ENCODE measurements at regions not wholly inside any gene's neighbourhood (a gene's known extent, or its start where the extent isn't known, plus 50 kb on each side); places are given as distances from the start of the nearest gene placed in this dataset.

- DNase-seq (ENCODE audit: low read depth, low spot score): no peak
- no peaks in the 10 kb centered on the region for H3K27me3 ChIP-seq (replicated peaks in 1 of 2; ENCODE audit: control insufficient read depth in 2 of 2, insufficient read depth in 2 of 2, low read length in 1 of 2)
- no TSS peak for BruUV-seq (replicated peaks)
- in situ Hi-C loops (cut with MboI) (no loop called here), intact Hi-C loops (cut with micrococcal nuclease; ENCODE audit: unreplicated experiment) (no loop called here)
- H3K4me3 ChIP-seq: no peak overlapping the region
- H3K9me3 ChIP-seq (replicated peaks; ENCODE audit: control insufficient read depth, insufficient read depth, low read length): no peaks in the 10 kb centered on the region
- no peak for ATAC-seq
- H3K27ac ChIP-seq (ENCODE audit: control insufficient read depth, insufficient read depth): no peak overlapping the region
- no peak for TF ChIP-seq SPI1 (IDR thresholded peaks at IDR 0.05; ENCODE audit: borderline replicate concordance, insufficient read depth, low read depth, low read length)
- no peak for TF ChIP-seq MLLT1 (IDR thresholded peaks at IDR 0.05)
- TF ChIP-seq NR2F1 (conservative IDR thresholded peaks at IDR 0.05): no peak
- TF ChIP-seq ASH2L (IDR thresholded peaks at IDR 0.05; ENCODE audit: borderline replicate concordance, low read depth): no peak
- no peak for TF ChIP-seq ZNF622 (IDR thresholded peaks at IDR 0.05)
- TF ChIP-seq ATF7 (IDR thresholded peaks at IDR 0.05; ENCODE audit: low read depth): no peak
- no peak for TF ChIP-seq FOXM1 (IDR thresholded peaks at IDR 0.05; ENCODE audit: low read depth, low read length)
- TF ChIP-seq EGR1 (IDR thresholded peaks at IDR 0.05; ENCODE audit: borderline replicate concordance in 1 of 2, low read depth in 2 of 2, low read length in 2 of 2): no peak
- no peak for TF ChIP-seq RBBP5 (conservative IDR thresholded peaks at IDR 0.05)
- TF ChIP-seq CREB1 (IDR thresholded peaks at IDR 0.05; ENCODE audit: low read depth): no peak
- TF ChIP-seq NR2C2 (IDR thresholded peaks at IDR 0.05; ENCODE audit: borderline replicate concordance, control insufficient read depth, insufficient read length, low read depth): no peak
- TF ChIP-seq CEBPZ (IDR thresholded peaks at IDR 0.05; ENCODE audit: low read depth, low read length): no peak
- TF ChIP-seq SMAD5 (IDR thresholded peaks at IDR 0.05; ENCODE audit: low read depth): no peak
- no peak for TF ChIP-seq SUZ12 (IDR thresholded peaks at IDR 0.05; ENCODE audit: unreplicated experiment)
- TF ChIP-seq SREBF2 (IDR thresholded peaks at IDR 0.05; ENCODE audit: low read length): no peak
- TF ChIP-seq MEF2A (IDR thresholded peaks at IDR 0.05; ENCODE audit: insufficient read depth, low read depth, low read length): no peak
- no peak for TF ChIP-seq ZNF384 (IDR thresholded peaks at IDR 0.05; ENCODE audit: borderline replicate concordance, low read depth, low read length)
- TF ChIP-seq POLR2A (IDR thresholded peaks at IDR 0.05; ENCODE audit: low read depth, low read length): no peak
- no peaks in the 10 kb centered on the region for H3K79me2 ChIP-seq (ENCODE audit: control insufficient read depth, insufficient read depth, low read length)
- ChIA-PET CTCF (no interaction called here), POLR2A (no interaction called here), SMC1A (ENCODE audit: uncharacterized antibody, unreplicated experiment) (interaction anchor here (1.5 kb wide), 1 partner anchor 21 kb away, joined by 3 read pairs; no protein-coding TSS in a partner anchor), RAD21 (ENCODE audit: unreplicated experiment) (no interaction called here)
- FAIRE-seq: no peak
- no peaks in the 10 kb centered on the region for H3K4me1 ChIP-seq (ENCODE audit: control insufficient read depth, insufficient read depth, low read length)
- 8% methylated on average over 3 of the region's 3 CpGs for WGBS (ENCODE audit: insufficient coverage, insufficient replicate concordance, low lambda C conversion rate, missing lambda C conversion rate)
- no peaks in the 10 kb centered on the region for H3K36me3 ChIP-seq (ENCODE audit: control insufficient read depth in 2 of 2, insufficient read depth in 2 of 2, low read length in 1 of 2)
- no peak overlapping the region for H3K4me2 ChIP-seq (ENCODE audit: control insufficient read depth, insufficient read depth)
- H2AFZ ChIP-seq (ENCODE audit: control insufficient read depth, low read depth, low read length): no peak overlapping the region
- no peak overlapping the region for H3K9ac ChIP-seq (ENCODE audit: control insufficient read depth, insufficient read depth, low read length)
- no peaks in the 10 kb centered on the region for H4K20me1 ChIP-seq (ENCODE audit: control insufficient read depth, insufficient read depth)
Measured at GRCh38 chr2:187210726-187211125, 237.3 kb downstream of the CALCRL start.

Data from GM12878 (cell line).